Activated T-helper 17 cell treated with anti-CD3 and anti-CD28 coated beads, Interleukin-2, amount 50 U/mL, for 72 hours (primary cell): ENCODE measurements at regions not wholly inside any gene's neighbourhood (a gene's known extent, or its start where the extent isn't known, plus 50 kb on each side); places are given as distances from the start of the nearest gene placed in this dataset.

Source experiments
- ATAC-seq: fragments of 150-1000 bp; cut with Tn5 transposase; replicated peaks from 2 replicates; pipeline ENCODE4 v1.10.0; 2021; ENCODE audit warnings: mild to moderate bottlenecking, moderate library complexity
- H3K27ac Mint-ChIP-seq: one replicate; pipeline ENCODE4 v1.8.0; 2022; ENCODE audit warnings: mixed read lengths
- H3K27me3 Mint-ChIP-seq: one replicate; pipeline ENCODE4 v1.8.0; 2022; ENCODE audit warnings: mixed read lengths
- H3K36me3 Mint-ChIP-seq: one replicate; pipeline ENCODE4 v1.8.0; 2022; ENCODE audit warnings: low read depth, mild to moderate bottlenecking, mixed read lengths
- H3K4me1 Mint-ChIP-seq: one replicate; pipeline ENCODE4 v1.8.0; 2022; ENCODE audit warnings: mixed read lengths
- H3K4me3 Mint-ChIP-seq: one replicate; pipeline ENCODE4 v1.8.0; 2022; ENCODE audit warnings: mild to moderate bottlenecking, mixed read lengths
- H3K9me3 Mint-ChIP-seq: one replicate; pipeline ENCODE4 v1.8.0; 2022; ENCODE audit warnings: mixed read lengths

GRCh38 chr12:22740656-22741355 lies 115.8 kb downstream of the ETNK1 start:
- no peaks in the 10 kb centered on the region for H3K4me1 Mint-ChIP-seq
- no peak overlapping the region for H3K27ac Mint-ChIP-seq
- peaks cover 4% of the 10 kb centered on the region for H3K27me3 Mint-ChIP-seq
- H3K4me3 Mint-ChIP-seq, result no peak overlapping the region
- peaks cover 3% of the 10 kb centered on the region for H3K9me3 Mint-ChIP-seq
- no peaks in the 10 kb centered on the region for H3K36me3 Mint-ChIP-seq
- ATAC-seq, result no peak

GRCh38 chr12:22743700-22744099 lies 118.7 kb downstream of the ETNK1 start:
- H3K4me1 Mint-ChIP-seq, result no peaks in the 10 kb centered on the region
- H3K27ac Mint-ChIP-seq, result no peak overlapping the region
- no peak overlapping the region for H3K4me3 Mint-ChIP-seq
- no peaks in the 10 kb centered on the region for H3K36me3 Mint-ChIP-seq
- ATAC-seq, result no peak
- no peaks in the 10 kb centered on the region for H3K9me3 Mint-ChIP-seq
- H3K27me3 Mint-ChIP-seq, result peaks cover 11% of the 10 kb centered on the region

- Mint-ChIP-seq H3K4me1 (no peaks in the 10 kb centered on the region), H3K27ac (no peak overlapping the region), H3K36me3 (no peaks in the 10 kb centered on the region), H3K9me3 (no peaks in the 10 kb centered on the region), H3K4me3 (no peak overlapping the region), H3K27me3 (peaks cover 8% of the 10 kb centered on the region)
- ATAC-seq, result no peak
Measured at GRCh38 chr12:22744197-22744596, 119.2 kb downstream of the ETNK1 start.

- H3K27ac Mint-ChIP-seq, result no peak overlapping the region
- H3K36me3 Mint-ChIP-seq, result no peaks in the 10 kb centered on the region
- no peaks in the 10 kb centered on the region for H3K4me1 Mint-ChIP-seq
- ATAC-seq, result no peak
- no peaks in the 10 kb centered on the region for H3K9me3 Mint-ChIP-seq
- H3K4me3 Mint-ChIP-seq, result no peak overlapping the region
- H3K27me3 Mint-ChIP-seq, result peaks cover 12% of the 10 kb centered on the region
Measured at GRCh38 chr12:22746720-22747119, 121.7 kb downstream of the ETNK1 start.

GRCh38 chr12:22755629-22756028 lies 130.7 kb downstream of the ETNK1 start:
- ATAC-seq, result no peak
- Mint-ChIP-seq H3K27ac (no peak overlapping the region), H3K4me1 (no peaks in the 10 kb centered on the region), H3K36me3 (no peaks in the 10 kb centered on the region), H3K4me3 (no peak overlapping the region), H3K27me3 (peaks cover 4% of the 10 kb centered on the region), H3K9me3 (no peaks in the 10 kb centered on the region)

GRCh38 chr12:22759769-22760674 lies 135.1 kb downstream of the ETNK1 start:
- H3K27ac Mint-ChIP-seq, result no peak overlapping the region
- no peak for ATAC-seq
- no peaks in the 10 kb centered on the region for H3K27me3 Mint-ChIP-seq
- no peak overlapping the region for H3K4me3 Mint-ChIP-seq
- no peaks in the 10 kb centered on the region for H3K9me3 Mint-ChIP-seq
- H3K36me3 Mint-ChIP-seq, result no peaks in the 10 kb centered on the region
- no peaks in the 10 kb centered on the region for H3K4me1 Mint-ChIP-seq

- Mint-ChIP-seq H3K27me3 (no peaks in the 10 kb centered on the region), H3K36me3 (no peaks in the 10 kb centered on the region), H3K4me3 (no peak overlapping the region), H3K27ac (no peak overlapping the region), H3K9me3 (no peaks in the 10 kb centered on the region), H3K4me1 (no peaks in the 10 kb centered on the region)
- no peak for ATAC-seq
Measured at GRCh38 chr12:22765421-22766130, 140.6 kb downstream of the ETNK1 start.

GRCh38 chr12:22766911-22767420 lies 142.0 kb downstream of the ETNK1 start:
- H3K27ac Mint-ChIP-seq, result no peak overlapping the region
- no peaks in the 10 kb centered on the region for H3K27me3 Mint-ChIP-seq
- no peak overlapping the region for H3K4me3 Mint-ChIP-seq
- no peaks in the 10 kb centered on the region for H3K9me3 Mint-ChIP-seq
- no peaks in the 10 kb centered on the region for H3K4me1 Mint-ChIP-seq
- no peaks in the 10 kb centered on the region for H3K36me3 Mint-ChIP-seq
- ATAC-seq, result no peak

- Mint-ChIP-seq H3K36me3 (no peaks in the 10 kb centered on the region), H3K4me3 (no peak overlapping the region), H3K27me3 (peaks cover 12% of the 10 kb centered on the region), H3K4me1 (no peaks in the 10 kb centered on the region), H3K27ac (no peak overlapping the region), H3K9me3 (peaks cover 5% of the 10 kb centered on the region)
- no peak for ATAC-seq
Measured at GRCh38 chr12:22781339-22781738, 156.4 kb downstream of the ETNK1 start.

GRCh38 chr12:22787557-22787956 lies 162.6 kb downstream of the ETNK1 start:
- H3K4me3 Mint-ChIP-seq, result no peak overlapping the region
- H3K9me3 Mint-ChIP-seq, result peaks cover 5% of the 10 kb centered on the region
- no peaks in the 10 kb centered on the region for H3K36me3 Mint-ChIP-seq
- H3K27ac Mint-ChIP-seq, result no peak overlapping the region
- peaks cover 16% of the 10 kb centered on the region for H3K27me3 Mint-ChIP-seq
- no peak for ATAC-seq
- no peaks in the 10 kb centered on the region for H3K4me1 Mint-ChIP-seq

- ATAC-seq, result no peak
- H3K36me3 Mint-ChIP-seq, result no peaks in the 10 kb centered on the region
- peaks cover 16% of the 10 kb centered on the region for H3K27me3 Mint-ChIP-seq
- H3K27ac Mint-ChIP-seq, result no peak overlapping the region
- H3K4me1 Mint-ChIP-seq, result no peaks in the 10 kb centered on the region
- no peak overlapping the region for H3K4me3 Mint-ChIP-seq
- peaks cover 4% of the 10 kb centered on the region for H3K9me3 Mint-ChIP-seq
Measured at GRCh38 chr12:22788913-22789312, 163.9 kb downstream of the ETNK1 start.

GRCh38 chr12:22792138-22792537 lies 167.2 kb downstream of the ETNK1 start:
- Mint-ChIP-seq H3K36me3 (no peaks in the 10 kb centered on the region), H3K9me3 (no peaks in the 10 kb centered on the region), H3K27ac (no peak overlapping the region), H3K4me1 (no peaks in the 10 kb centered on the region), H3K27me3 (peaks cover 12% of the 10 kb centered on the region), H3K4me3 (no peak overlapping the region)
- ATAC-seq, result no peak

GRCh38 chr12:22794017-22794416 lies 169.0 kb downstream of the ETNK1 start:
- H3K27ac Mint-ChIP-seq, result no peak overlapping the region
- no peaks in the 10 kb centered on the region for H3K9me3 Mint-ChIP-seq
- H3K36me3 Mint-ChIP-seq, result no peaks in the 10 kb centered on the region
- ATAC-seq, result no peak
- H3K27me3 Mint-ChIP-seq, result peaks cover 12% of the 10 kb centered on the region
- H3K4me3 Mint-ChIP-seq, result no peak overlapping the region
- no peaks in the 10 kb centered on the region for H3K4me1 Mint-ChIP-seq

GRCh38 chr12:22796941-22797630 lies 172.1 kb downstream of the ETNK1 start:
- H3K4me3 Mint-ChIP-seq, result no peak overlapping the region
- no peaks in the 10 kb centered on the region for H3K9me3 Mint-ChIP-seq
- H3K36me3 Mint-ChIP-seq, result no peaks in the 10 kb centered on the region
- peaks cover 4% of the 10 kb centered on the region for H3K27me3 Mint-ChIP-seq
- no peak for ATAC-seq
- H3K27ac Mint-ChIP-seq, result no peak overlapping the region
- H3K4me1 Mint-ChIP-seq, result no peaks in the 10 kb centered on the region
